B cell (primary cell): ENCODE measurements at regions not wholly inside any gene's neighbourhood (a gene's known extent, or its start where the extent isn't known, plus 50 kb on each side); places are given as distances from the start of the nearest gene placed in this dataset.

Source experiments
- ATAC-seq: fragments of 200-7000 bp; cut with Tn5 transposase; one replicate; pipeline ENCODE4 v1.10.0; 2021; ENCODE audit warnings: low read depth, mild to moderate bottlenecking, moderate number of reproducible peaks, moderate library complexity
- CTCF ChIA-PET: fragments of 350-600 bp; sonication (Branson Sonifier 250); formaldehyde crosslinking; loops from one replicate; lab custom pipeline; 2021; ENCODE audit warnings: antibody characterized with exemption, inconsistent platforms; lab: Charles Lee
- POLR2A ChIA-PET: fragments of 350-600 bp; sonication (Branson Sonifier 250); formaldehyde crosslinking; loops from one replicate; lab custom pipeline; 2021; ENCODE audit warnings: antibody characterized with exemption; lab: Charles Lee
- DNase-seq: peaks from one replicate; pipeline ENCODE4 v3.0.0; 2013
- H2AFZ ChIP-seq: 2 replicates; pipeline ENCODE4 v1.6.1; 2012; ENCODE audit warnings: mild to moderate bottlenecking, low read depth, low read length; ENCODE audit not compliant: insufficient read depth, poor library complexity, severe bottlenecking
- H3K27ac ChIP-seq, 2 donors: 1 replicate in 1 of 2; 2 replicates in 1 of 2; pipeline ENCODE4 v1.5.1; 2012 to 2013; ENCODE audit warnings: low read length in 2 of 2, mild to moderate bottlenecking in 2 of 2, moderate library complexity in 1 of 2
- H3K27me3 ChIP-seq, 4 experiments: fragments of 200-600 bp in 1 of 4; sonication (generic) in 1 of 4; replicated peaks in 1 of 4; 1 replicate in 2 of 4; 2 replicates in 2 of 4; pipeline versions ENCODE4 v1.6.1 to v1.7.0; 2013 to 2016; ENCODE audit warnings: low read length in 3 of 4, mild to moderate bottlenecking in 2 of 4, mixed read lengths in 1 of 4, moderate library complexity in 1 of 4; ENCODE audit not compliant: insufficient read depth in 4 of 4, control insufficient read depth in 3 of 4; ENCODE audit errors: control extremely low read depth in 1 of 4
- H3K36me3 ChIP-seq, 2 experiments: replicated peaks in 1 of 2; 1 replicate in 1 of 2; 2 replicates in 1 of 2; pipeline versions ENCODE4 v1.6.1 to v1.7.1; 2013; ENCODE audit warnings: low read length in 1 of 2; ENCODE audit not compliant: insufficient read depth in 2 of 2, control insufficient read depth in 1 of 2; ENCODE audit errors: control extremely low read depth in 1 of 2, extremely low read depth in 1 of 2
- H3K4me1 ChIP-seq, 2 donors: fragments of 200-600 bp in 1 of 2; sonication (generic) in 1 of 2; 1 replicate in 1 of 2; 2 replicates in 1 of 2; pipeline versions ENCODE4 v1.5.1 to v1.6.1; 2013 to 2017; ENCODE audit warnings: low read length in 2 of 2; ENCODE audit not compliant: control insufficient read depth in 2 of 2, insufficient read depth in 2 of 2
- H3K4me2 ChIP-seq: replicated peaks from 2 replicates; pipeline ENCODE3; 2012; ENCODE audit warnings: mild to moderate bottlenecking, low read depth, low read length; ENCODE audit not compliant: poor library complexity, severe bottlenecking
- H3K4me3 ChIP-seq, 5 experiments: fragments of 200-600 bp in 1 of 5; sonication (generic) in 1 of 5; 1 replicate in 3 of 5; 2 replicates in 2 of 5; pipeline versions ENCODE4 v1.5.1 to v1.7.0; 2011 to 2016; ENCODE audit warnings: low read length in 4 of 5, mild to moderate bottlenecking in 4 of 5, low read depth in 2 of 5, control low read depth in 1 of 5, moderate library complexity in 1 of 5; ENCODE audit not compliant: insufficient read depth in 1 of 5; ENCODE audit errors: control extremely low read depth in 1 of 5, extremely low read depth in 1 of 5
- H3K79me2 ChIP-seq: fragments of 200-600 bp; sonication (generic); one replicate; pipeline ENCODE4 v1.6.0; 2016; ENCODE audit warnings: low read length; ENCODE audit not compliant: control insufficient read depth, insufficient read depth
- H3K9ac ChIP-seq: fragments of 200-600 bp; sonication (generic); 2 replicates; pipeline ENCODE4 v1.6.1; 2017; ENCODE audit warnings: mild to moderate bottlenecking, low read length, moderate library complexity
- H3K9me3 ChIP-seq, 3 donors: one replicate each; pipeline versions ENCODE4 v1.6.1 to v1.7.1; 2013; ENCODE audit warnings: low read length in 2 of 3; ENCODE audit not compliant: control insufficient read depth in 2 of 3, insufficient read depth in 1 of 3; ENCODE audit errors: control extremely low read depth in 1 of 3
- H4K20me1 ChIP-seq: 2 replicates; pipeline ENCODE4 v1.6.0; 2012; ENCODE audit warnings: mild to moderate bottlenecking, low read length; ENCODE audit not compliant: insufficient read depth, control insufficient read depth, poor library complexity, severe bottlenecking
- H3K27ac Mint-ChIP-seq: one replicate; pipeline ENCODE4 v1.8.0; 2021; ENCODE audit warnings: mixed read lengths
- H3K27me3 Mint-ChIP-seq: one replicate; pipeline ENCODE4 v1.8.0; 2021; ENCODE audit warnings: mixed read lengths
- H3K4me1 Mint-ChIP-seq: one replicate; pipeline ENCODE4 v1.8.0; 2021; ENCODE audit warnings: mixed read lengths
- H3K4me3 Mint-ChIP-seq: one replicate; pipeline ENCODE4 v1.8.0; 2021; ENCODE audit warnings: mixed read lengths
- H3K9me3 Mint-ChIP-seq: one replicate; pipeline ENCODE4 v1.8.0; 2022; ENCODE audit warnings: mixed read lengths; ENCODE audit not compliant: insufficient read depth
- CTCF ChIP-seq: fragments of 200-600 bp; IDR thresholded peaks from one replicate; pipeline ENCODE4 v1.8.0; 2022; ENCODE audit warnings: antibody characterized with exemption, mild to moderate bottlenecking
- EZH2 ChIP-seq: IDR thresholded peaks from 2 replicates; pipeline ENCODE4 v1.6.1; 2012; ENCODE audit warnings: borderline replicate concordance, low read depth, mild to moderate bottlenecking, moderate library complexity, low read length; ENCODE audit not compliant: insufficient read depth, poor library complexity, severe bottlenecking
- WGBS: methylation state at CpG from one replicate; pipeline ENCODE4 v1.1.5; 2013; ENCODE audit warnings: missing lambda C conversion rate; ENCODE audit not compliant: insufficient coverage; 5-methylcytosine and 5-hydroxymethylcytosine counted together
- intact Hi-C: fragments of 100-400 bp; cut with micrococcal nuclease; formaldehyde crosslinking; loops from one replicate; pipeline ENCODE4 v1.10.0; 2022

GRCh38 chr7:68564306-68565135, 1033.8 kb upstream of the AUTS2 start:
- intact Hi-C loops: no loop called here
- TF ChIP-seq EZH2 (no peak), CTCF (no peak)
- Histone ChIP-seq H3K4me1 (no peaks in the 10 kb centered on the region), H3K27ac (no peak overlapping the region), H3K36me3 (no peaks in the 10 kb centered on the region), H4K20me1 (no peaks in the 10 kb centered on the region), H3K9me3 (peaks cover 0 to 6% (median 0%) of the 10 kb centered on the region in 3 donors), H3K4me3 (no peak overlapping the region), H3K79me2 (no peaks in the 10 kb centered on the region), H3K27me3 (no peaks in the 10 kb centered on the region), H3K4me2 (no peak overlapping the region), H3K9ac (no peak overlapping the region), H2AFZ (no peak overlapping the region)
- POLR2A ChIA-PET: no interaction called here
- DNase-seq: no peak
- Mint-ChIP-seq H3K27me3 (no peaks in the 10 kb centered on the region), H3K4me3 (no peak overlapping the region), H3K9me3 (no peaks in the 10 kb centered on the region), H3K27ac (no peak overlapping the region), H3K4me1 (no peaks in the 10 kb centered on the region)
- WGBS: 79% methylated on average over 1 of the region's 6 CpGs
- CTCF ChIA-PET: interaction anchor here (1.0 kb wide), 1 partner anchor 21 kb away, joined by 3 read pairs; no protein-coding TSS in a partner anchor
- no peak for ATAC-seq

- no peaks in the 10 kb centered on the region for H3K36me3 ChIP-seq
- Mint-ChIP-seq H3K9me3 (no peaks in the 10 kb centered on the region), H3K27ac (no peak overlapping the region), H3K27me3 (no peaks in the 10 kb centered on the region), H3K4me1 (no peaks in the 10 kb centered on the region), H3K4me3 (no peak overlapping the region)
- intact Hi-C loops: no loop called here
- TF ChIP-seq CTCF: no peak
- no peak for TF ChIP-seq EZH2
- no peak overlapping the region for H3K4me2 ChIP-seq
- no peak overlapping the region for H3K9ac ChIP-seq
- no peak for ATAC-seq
- POLR2A ChIA-PET: no interaction called here
- H3K79me2 ChIP-seq: no peaks in the 10 kb centered on the region
- H3K9me3 ChIP-seq: peaks cover 0 to 3% (median 0%) of the 10 kb centered on the region in 3 donors
- H3K4me1 ChIP-seq: no peaks in the 10 kb centered on the region
- no peaks in the 10 kb centered on the region for H3K27me3 ChIP-seq
- H3K27ac ChIP-seq: no peak overlapping the region
- no peak for DNase-seq
- H3K4me3 ChIP-seq: no peak overlapping the region
- CTCF ChIA-PET: no interaction called here
- H4K20me1 ChIP-seq: no peaks in the 10 kb centered on the region
- no peak overlapping the region for H2AFZ ChIP-seq
Observed at GRCh38 chr7:68571286-68571685, 1027.0 kb upstream of the AUTS2 start.
